A549 (cell line): ENCODE measurements at regions not wholly inside any gene's neighbourhood (a gene's known extent, or its start where the extent isn't known, plus 50 kb on each side); places are given as distances from the start of the nearest gene placed in this dataset.
A peak's percentile ranks its signal among the peaks of the same experiment; 100 is the strongest.

Experiments used
- ATAC-seq, 2 experiments: fragments of 200-7000 bp in 1 of 2; fragments of >200 bp in 1 of 2; cut with Nextera tagmentation in 1 of 2; cut with Tn5 transposase in 1 of 2; 3 replicates each; pipeline versions ENCODE4 v1.8.0 to v1.9.1; 2018 to 2020; ENCODE audit warnings: mild to moderate bottlenecking in 1 of 2, moderate library complexity in 1 of 2
- CTCF ChIA-PET: fragments of 300-600 bp; sonication (Branson Sonifier 250); formaldehyde crosslinking; extraction: SDS; loops from one replicate; lab custom pipeline; 2021; ENCODE audit warnings: antibody characterized with exemption, inconsistent platforms; lab: Yijun Ruan, JAX
- POLR2A ChIA-PET: fragments of 350-600 bp; formaldehyde crosslinking; extraction: SDS; loops from one replicate; lab custom pipeline; 2021; ENCODE audit warnings: antibody characterized with exemption, inconsistent platforms; lab: Yijun Ruan, JAX
- DNase-seq, 2 experiments: peaks; one replicate each; pipeline versions ENCODE4 v3.0.0 to v3.0.0-alpha.2; 2011 to 2016; ENCODE audit warnings: low read depth in 1 of 2, low spot score in 1 of 2
- FAIRE-seq: peaks from 2 replicates; lab custom pipeline; 2011; peaks lifted over from hg19 to GRCh38; lab: Jason Lieb, UNC
- H3K27ac ChIP-seq, 2 experiments: fragments of >200 bp; sonication (Bioruptor Twin); formaldehyde crosslinking; 3 replicates each; pipeline ENCODE4 v1.5.1; 2016 to 2017
- H3K4me1 ChIP-seq: fragments of >200 bp; sonication (Bioruptor Twin); formaldehyde crosslinking; 3 replicates; pipeline ENCODE4 v1.6.1; 2016
- H3K4me2 ChIP-seq: fragments of >200 bp; sonication (Bioruptor Twin); formaldehyde crosslinking; 3 replicates; pipeline ENCODE4 v1.6.1; 2016
- H3K4me3 ChIP-seq: fragments of >200 bp; sonication (Bioruptor Twin); formaldehyde crosslinking; 3 replicates; pipeline ENCODE4 v1.5.1; 2016
- H3K9me3 ChIP-seq: fragments of >200 bp; sonication (Bioruptor Twin); formaldehyde crosslinking; 3 replicates; pipeline ENCODE4 v1.6.1; 2016
- BCL3 ChIP-seq: fragments of >200 bp; sonication (Bioruptor Twin); formaldehyde crosslinking; IDR thresholded peaks from 3 replicates; pipeline ENCODE4 v1.6.1; 2016
- CBX8 ChIP-seq: fragments of 200-600 bp; sonication (generic); IDR thresholded peaks from 2 replicates; pipeline ENCODE4 v1.6.1; 2016
- CEBPB ChIP-seq, 2 experiments: fragments of >200 bp in 1 of 2; sonication (Bioruptor Twin) in 1 of 2; formaldehyde crosslinking in 1 of 2; IDR thresholded peaks; 2 replicates each; pipeline ENCODE4 v1.6.1; 2012 to 2016
- ESRRA ChIP-seq: fragments of 150-350 bp; IDR thresholded peaks from 2 replicates; pipeline ENCODE4 v1.6.1; 2014; ENCODE audit warnings: mild to moderate bottlenecking, low read length, borderline replicate concordance
- FOSL2 ChIP-seq, 2 experiments: fragments of 450-650 bp in 1 of 2; fragments of >200 bp in 1 of 2; sonication (Bioruptor Twin) in 1 of 2; formaldehyde crosslinking; IDR thresholded peaks; 2 replicates each; pipeline versions ENCODE4 v1.5.0 to v1.6.1; 2016 to 2020; ENCODE audit warnings: mild to moderate bottlenecking in 1 of 2, moderate library complexity in 1 of 2
- HOXB13 ChIP-seq: fragments of 250-450 bp; sonication (Bioruptor Pico); IDR thresholded peaks from 2 replicates; pipeline ENCODE4 v1.5.0; 2020; ENCODE audit warnings: low read depth, mild to moderate bottlenecking, moderate library complexity
- KDM1A ChIP-seq: fragments of 200-600 bp; sonication (generic); IDR thresholded peaks from 2 replicates; pipeline ENCODE4 v1.6.1; 2016; ENCODE audit warnings: low read depth, mild to moderate bottlenecking
- MAFK ChIP-seq: fragments of 450-650 bp; IDR thresholded peaks from 2 replicates; pipeline ENCODE4 v1.6.1; 2014; ENCODE audit not compliant: partially characterized antibody
- MAZ ChIP-seq: fragments of 150-350 bp; IDR thresholded peaks from 2 replicates; pipeline ENCODE4 v1.6.1; 2014; ENCODE audit warnings: antibody characterized with exemption, low read depth, low read length, borderline replicate concordance
- NFE2L2 ChIP-seq: fragments of 150-350 bp; conservative IDR thresholded peaks from 2 replicates; pipeline ENCODE4 v1.6.1; 2014; ENCODE audit warnings: low read length
- POLR2A ChIP-seq: IDR thresholded peaks from 2 replicates; pipeline ENCODE4 v1.6.1; 2012; ENCODE audit warnings: mild to moderate bottlenecking, low read length
- POLR2AphosphoS2 ChIP-seq: conservative IDR thresholded peaks from 2 replicates; pipeline ENCODE4 v1.6.1; 2012; ENCODE audit warnings: low read length, improper control_type of control experiment, inconsistent platforms
- RAD21 ChIP-seq, 2 experiments: fragments of >200 bp in 1 of 2; sonication (Bioruptor Twin) in 1 of 2; formaldehyde crosslinking in 1 of 2; IDR thresholded peaks in 1 of 2; conservative IDR thresholded peaks in 1 of 2; 2 replicates in 1 of 2; 3 replicates in 1 of 2; pipeline ENCODE4 v1.6.1; 2012 to 2018; ENCODE audit warnings: inconsistent platforms in 1 of 2
- ZFP36 ChIP-seq: fragments of 450-650 bp; IDR thresholded peaks from 2 replicates; pipeline ENCODE4 v1.6.1; 2014; ENCODE audit warnings: borderline replicate concordance; ENCODE audit not compliant: partially characterized antibody
- WGBS: methylation state at CpG from one replicate; pipeline ENCODE4 v1.1.6; 2017; ENCODE audit errors: missing lambda C conversion rate; 5-methylcytosine and 5-hydroxymethylcytosine counted together

GRCh38 chr2:198328454-198328853 lies 524.1 kb downstream of the PLCL1 start:
- no peaks in the 10 kb centered on the region for H3K4me1 ChIP-seq
- no peak for DNase-seq
- ChIA-PET CTCF (interaction anchor here (0.9 kb wide), 1 partner anchor 14 kb away, joined by 4 read pairs; no protein-coding TSS in a partner anchor), POLR2A (no interaction called here)
- TF ChIP-seq MAFK, result peak; percentile 16
- no peak for TF ChIP-seq HOXB13 (CRISPR knock-in tag)
- H3K27ac ChIP-seq, result no peak overlapping the region
- WGBS, result 9% methylated on average over 2 of the region's 2 CpGs
- H3K9me3 ChIP-seq, result no peaks in the 10 kb centered on the region
- no peak for FAIRE-seq
- ATAC-seq, result no peak
- H3K4me3 ChIP-seq, result no peak overlapping the region
- no peak overlapping the region for H3K4me2 ChIP-seq

DNA sequence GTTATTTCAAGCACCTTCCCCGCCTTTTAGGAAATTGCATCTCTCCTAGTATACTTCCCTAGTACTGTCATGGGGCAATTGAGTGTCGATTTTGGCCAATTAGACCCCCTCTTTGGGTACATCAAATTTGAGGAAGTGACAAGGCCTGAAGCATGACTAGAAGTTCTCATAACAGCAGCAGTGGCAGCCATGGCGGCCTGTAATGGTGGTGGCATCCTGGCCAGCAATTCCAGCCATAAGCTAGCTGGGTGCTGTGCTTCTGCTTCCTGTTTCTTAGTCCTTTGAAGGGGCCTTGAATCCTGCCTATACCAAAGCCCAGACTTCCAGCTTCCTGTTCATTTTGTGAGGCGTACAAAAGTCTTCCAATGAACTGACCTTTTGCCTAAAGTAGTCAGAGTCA lies 523.1 kb downstream of the PLCL1 start:
- Histone ChIP-seq H3K9me3 (no peaks in the 10 kb centered on the region), H3K4me1 (no peaks in the 10 kb centered on the region), H3K4me3 (no peak overlapping the region), H3K4me2 (no peak overlapping the region), H3K27ac (no peak overlapping the region)
- ChIA-PET CTCF (interaction anchor here (2.3 kb wide), 1 partner anchor 13 kb away, joined by 9 read pairs; no protein-coding TSS in a partner anchor), POLR2A (no interaction called here)
- ATAC-seq (no peak), FAIRE-seq (no peak), DNase-seq (no peak)
- 50% methylated on average over 4 of the region's 4 CpGs for whole genome bisulfite sequencing
- no peak for TF ChIP-seq KDM1A
- no peak for TF ChIP-seq NFE2L2
- TF ChIP-seq CBX8, result no peak
- no peak for TF ChIP-seq BCL3
- TF ChIP-seq, all 56 proteins: peak for 0

DNA sequence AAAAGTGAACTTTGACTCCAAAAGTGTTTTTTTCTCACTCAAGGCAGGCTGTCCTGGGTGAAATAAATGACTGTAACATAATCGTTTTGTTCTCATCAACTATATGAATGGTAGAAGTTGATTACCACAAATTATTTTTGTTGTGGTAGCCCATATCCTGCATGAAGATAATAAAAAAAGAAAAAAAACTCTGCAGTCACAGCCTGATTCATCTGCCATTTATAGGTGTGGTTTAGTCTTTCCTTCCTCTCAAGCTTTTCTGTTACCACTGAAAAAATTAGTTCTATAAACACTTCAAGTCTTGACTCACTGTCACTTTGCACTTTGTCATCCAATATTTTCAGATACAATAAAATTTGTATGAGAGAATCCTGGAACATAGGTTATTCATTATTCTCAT lies 522.0 kb downstream of the PLCL1 start:
- CTCF ChIA-PET, result interaction anchor here (2.3 kb wide), 1 partner anchor 12 kb away, joined by 9 read pairs; no protein-coding TSS in a partner anchor
- DNase-seq, result no peak

GRCh38 chr2:198325359-198325758 lies 521.0 kb downstream of the PLCL1 start:
- H3K4me2 ChIP-seq, result no peak overlapping the region
- no peaks in the 10 kb centered on the region for H3K9me3 ChIP-seq
- WGBS, result 48% methylated on average over 2 of the region's 2 CpGs
- H3K27ac ChIP-seq, result no peak overlapping the region
- POLR2A ChIA-PET, result no interaction called here
- no peak for DNase-seq
- CTCF ChIA-PET, result interaction anchor here (2.3 kb wide), 1 partner anchor 11 kb away, joined by 9 read pairs; no protein-coding TSS in a partner anchor
- no peak for ATAC-seq
- FAIRE-seq, result no peak
- H3K4me3 ChIP-seq, result no peak overlapping the region
- no peaks in the 10 kb centered on the region for H3K4me1 ChIP-seq
- TF ChIP-seq ESRRA, result no peak
- TF ChIP-seq CEBPB (IDR thresholded peaks at IDR 0.05), result no peak
- no peak for TF ChIP-seq ZFP36
- TF ChIP-seq FOSL2 (IDR thresholded peaks at IDR 0.05), result no peak
- TF ChIP-seq FOSL2 (CRISPR knock-in tag; IDR thresholded peaks at IDR 0.05), result no peak
- TF ChIP-seq, all 56 proteins: peak for 0

More for the DNA sequence above, 522.0 kb downstream of the PLCL1 start:
- no peak for TF ChIP-seq MAZ
- TF ChIP-seq RAD21 (conservative IDR thresholded peaks at IDR 0.05 in 1 of 2, IDR thresholded peaks at IDR 0.05 in 1 of 2), result no peak
- no peak for TF ChIP-seq POLR2A
- TF ChIP-seq CEBPB (IDR thresholded peaks at IDR 0.05), result no peak
- TF ChIP-seq, all 56 proteins: peak for 0
- POLR2A ChIA-PET, result no interaction called here
- H3K9me3 ChIP-seq, result no peaks in the 10 kb centered on the region
- H3K4me1 ChIP-seq, result no peaks in the 10 kb centered on the region
- ATAC-seq (no peak), FAIRE-seq (no peak)
- H3K4me2 ChIP-seq, result no peak overlapping the region
- H3K27ac ChIP-seq, result no peak overlapping the region
- H3K4me3 ChIP-seq, result no peak overlapping the region
- 6% methylated on average over 1 of the region's 1 CpG for WGBS

DNA sequence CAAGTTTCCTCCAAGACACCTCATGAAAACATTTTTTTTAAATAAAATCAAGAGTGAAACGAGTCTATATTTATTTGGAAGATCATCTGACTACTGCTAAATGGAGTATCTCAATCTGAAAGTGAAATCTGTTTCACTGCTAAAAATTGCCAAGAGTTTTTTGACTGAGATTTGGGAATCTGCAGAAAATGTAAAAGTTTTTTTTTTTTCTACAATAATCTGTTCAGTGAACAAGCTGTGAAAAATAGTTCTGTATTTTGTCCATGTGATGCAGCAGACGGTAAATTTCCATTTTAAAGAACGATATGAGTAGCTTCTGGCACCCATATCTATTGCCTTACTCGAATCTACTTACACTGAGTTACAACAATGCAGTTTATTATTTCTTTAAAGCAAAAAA lies 519.7 kb downstream of the PLCL1 start:
- Histone ChIP-seq H3K4me3 (no peak overlapping the region), H3K9me3 (no peaks in the 10 kb centered on the region), H3K27ac (no peak overlapping the region), H3K4me2 (no peak overlapping the region), H3K4me1 (no peaks in the 10 kb centered on the region)
- no peak for ATAC-seq
- no peak for FAIRE-seq
- ChIA-PET CTCF (interaction anchor here (1.0 kb wide), 2 partner anchors 9 to 27 kb away, joined by 3 read pairs; no protein-coding TSS in a partner anchor), POLR2A (interaction anchor here (0.8 kb wide), 1 partner anchor 12 kb away, joined by 3 read pairs; no protein-coding TSS in a partner anchor)
- no peak for DNase-seq
- 33% methylated on average over 4 of the region's 4 CpGs for WGBS
- TF ChIP-seq POLR2AphosphoS2, result no peak
